Urothelium cell line (cell line): ENCODE measurements at regions not wholly inside any gene's neighbourhood (a gene's known extent, or its start where the extent isn't known, plus 50 kb on each side); places are given as distances from the start of the nearest gene placed in this dataset.
"Not testable (repeated sequence)": the region's sequence is repeated elsewhere in the genome, so short reads cannot be mapped to it uniquely, and the experiment has no call there.

ENCODE experiments used
- DNase-seq: peaks from one replicate; pipeline ENCODE4 v3.0.0; 2011; ENCODE audit warnings: low spot score, mixed read lengths
- FAIRE-seq: peaks from 2 replicates; lab custom pipeline; 2011; peaks lifted over from hg19 to GRCh38; lab: Jason Lieb, UNC

DNA sequence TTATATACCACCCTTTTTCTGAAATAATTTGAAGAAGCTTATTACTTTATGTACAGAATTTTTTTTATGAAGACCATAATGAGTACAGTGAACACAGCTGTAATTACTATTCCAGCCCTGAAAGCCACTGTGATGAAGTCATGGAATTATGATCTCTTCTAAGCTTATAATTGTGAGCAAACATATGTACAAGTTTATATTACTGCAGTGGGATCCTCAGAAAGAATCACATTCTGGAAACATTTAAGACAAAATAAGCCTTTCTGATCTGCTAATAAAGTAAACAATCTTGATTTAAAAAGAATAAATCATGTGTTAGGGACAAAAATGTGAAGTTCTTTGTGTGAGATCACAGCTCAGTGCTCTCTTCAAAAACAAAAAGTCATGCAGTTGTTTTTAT, 560.4 kb downstream of the CD109 start:
- DNase-seq, result no peak
- FAIRE-seq, result no peak

DNA sequence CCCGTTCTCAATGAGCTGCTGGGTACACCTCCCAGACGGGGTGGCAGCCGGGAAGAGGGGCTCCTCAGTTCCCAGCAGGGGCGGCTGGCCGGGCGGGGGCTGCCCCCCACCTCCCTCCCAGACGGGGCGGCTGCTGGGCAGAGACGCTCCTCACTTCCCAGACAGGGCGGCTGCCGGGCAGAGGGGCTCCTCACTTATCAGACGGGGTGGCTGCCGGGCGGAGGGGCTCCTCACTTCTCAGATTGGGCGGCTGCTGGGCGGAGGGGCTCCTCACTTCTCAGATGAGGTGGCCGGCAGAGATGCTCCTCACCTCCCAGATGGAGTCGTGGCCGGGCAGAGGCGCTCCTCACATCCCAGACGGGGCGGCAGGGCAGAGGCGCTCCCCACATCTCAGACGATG, 559.0 kb downstream of the CD109 start:
- FAIRE-seq, DNase-seq: not testable (repeated sequence)

DNA sequence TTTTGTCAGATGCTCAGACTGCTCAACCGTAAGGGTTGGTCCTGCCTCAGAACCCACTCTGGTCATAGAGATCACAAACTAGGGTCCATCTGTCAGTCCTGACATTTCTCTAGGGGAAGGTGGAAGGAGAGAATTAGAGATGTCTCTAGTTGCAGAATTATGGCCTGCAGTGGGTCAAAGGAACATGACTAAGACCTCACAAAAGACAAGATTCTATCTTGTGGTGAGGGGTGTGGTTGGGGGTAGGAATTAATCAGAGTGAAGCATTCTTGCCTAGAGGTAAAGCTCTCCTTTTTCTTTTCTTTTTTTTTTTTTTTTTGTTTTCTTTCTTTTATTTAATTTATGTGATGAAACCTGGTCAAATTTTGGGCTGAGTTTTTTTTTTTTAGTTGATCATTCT, 558.1 kb downstream of the CD109 start:
- peak; percentile 82 for FAIRE-seq
- DNase-seq, result not testable (repeated sequence)

DNA sequence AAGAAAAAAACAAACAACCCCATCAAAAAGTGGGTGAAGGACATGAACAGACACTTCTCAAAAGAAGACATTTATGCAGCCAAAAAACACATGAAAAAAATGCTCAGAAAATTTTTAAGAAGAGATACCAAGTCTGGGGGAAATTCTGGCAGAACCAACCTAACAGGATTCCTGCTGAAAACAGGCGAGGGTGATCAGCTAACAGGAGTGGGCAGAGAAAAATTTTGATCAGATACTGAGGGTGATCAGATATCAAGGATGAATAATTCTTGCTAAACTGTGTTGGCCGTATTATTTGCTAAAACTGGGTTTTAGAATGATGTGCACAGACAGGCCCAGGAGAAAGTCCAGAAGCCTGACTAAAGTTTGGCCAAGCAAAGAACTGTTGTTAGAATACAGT, 557.3 kb downstream of the CD109 start:
- DNase-seq (no peak), FAIRE-seq (no peak)

DNA sequence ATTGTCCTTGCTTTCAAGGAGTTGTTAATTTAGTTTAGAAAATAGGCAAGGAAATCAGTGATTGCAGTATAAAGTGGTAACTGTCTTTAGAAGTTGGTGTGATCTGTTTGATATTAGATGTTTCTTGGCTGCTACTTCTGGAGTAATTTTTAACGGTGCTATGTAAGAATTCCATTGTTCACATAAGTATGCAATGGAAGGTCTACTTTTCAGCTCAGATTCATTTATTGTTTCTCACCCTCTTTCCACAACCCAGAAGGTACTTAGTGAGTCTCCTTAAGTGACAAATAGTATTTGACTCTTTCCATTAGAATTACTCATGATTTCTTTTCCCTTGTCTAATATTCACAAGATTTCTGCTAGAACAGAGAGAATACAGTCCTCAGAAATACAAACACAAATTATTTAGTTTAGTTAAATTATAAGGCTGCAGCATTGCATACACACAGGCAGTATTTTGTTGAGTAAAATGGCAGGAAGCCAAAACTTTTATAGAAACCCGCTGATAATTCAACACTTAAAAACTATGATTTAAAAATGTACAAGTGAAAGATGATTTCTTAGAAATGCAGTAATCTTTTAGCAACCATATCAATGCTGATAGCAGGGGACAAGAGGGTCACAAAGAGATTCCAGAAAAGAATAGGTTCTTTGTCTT, 554.3 kb downstream of the CD109 start:
- FAIRE-seq (no peak), DNase-seq (no peak)

DNA sequence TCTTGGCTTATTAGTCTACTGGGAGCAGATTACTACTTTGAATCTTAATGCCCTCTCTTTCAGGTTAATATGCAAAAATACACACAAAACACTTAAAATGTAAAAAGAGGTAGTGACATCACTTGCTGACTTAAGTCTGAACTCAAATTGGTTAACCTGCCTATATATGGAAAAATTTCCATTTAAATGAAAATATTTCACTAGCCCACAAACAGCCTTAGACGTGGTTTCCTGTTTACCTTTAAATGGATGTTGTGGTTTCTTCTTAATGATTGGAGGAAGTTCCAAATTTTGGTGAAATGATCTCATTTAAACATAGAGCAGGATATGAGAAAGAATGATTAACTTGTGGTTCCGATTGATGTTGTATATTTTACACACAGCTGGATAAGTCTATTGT, 553.7 kb downstream of the CD109 start:
- DNase-seq, result no peak
- no peak for FAIRE-seq

DNA sequence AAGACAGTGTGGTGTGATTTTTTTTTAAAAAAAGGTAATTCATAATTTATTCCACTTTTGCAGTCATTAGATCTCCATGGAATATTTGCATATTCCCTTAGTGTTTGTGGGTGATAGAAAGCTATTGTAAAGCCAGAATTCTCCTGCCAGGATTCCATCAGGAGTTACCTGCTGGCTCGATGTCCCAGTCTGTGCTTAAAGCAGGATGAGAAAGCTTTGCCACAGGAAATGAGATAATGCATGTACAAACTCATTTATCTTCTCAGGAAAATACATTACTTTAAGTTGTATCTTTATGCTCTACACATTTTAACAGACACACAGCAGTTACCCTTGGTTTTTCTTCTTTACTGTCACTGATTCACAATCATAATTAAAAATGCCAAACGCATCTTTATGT, 553.0 kb downstream of the CD109 start:
- DNase-seq, result no peak
- FAIRE-seq, result no peak

DNA sequence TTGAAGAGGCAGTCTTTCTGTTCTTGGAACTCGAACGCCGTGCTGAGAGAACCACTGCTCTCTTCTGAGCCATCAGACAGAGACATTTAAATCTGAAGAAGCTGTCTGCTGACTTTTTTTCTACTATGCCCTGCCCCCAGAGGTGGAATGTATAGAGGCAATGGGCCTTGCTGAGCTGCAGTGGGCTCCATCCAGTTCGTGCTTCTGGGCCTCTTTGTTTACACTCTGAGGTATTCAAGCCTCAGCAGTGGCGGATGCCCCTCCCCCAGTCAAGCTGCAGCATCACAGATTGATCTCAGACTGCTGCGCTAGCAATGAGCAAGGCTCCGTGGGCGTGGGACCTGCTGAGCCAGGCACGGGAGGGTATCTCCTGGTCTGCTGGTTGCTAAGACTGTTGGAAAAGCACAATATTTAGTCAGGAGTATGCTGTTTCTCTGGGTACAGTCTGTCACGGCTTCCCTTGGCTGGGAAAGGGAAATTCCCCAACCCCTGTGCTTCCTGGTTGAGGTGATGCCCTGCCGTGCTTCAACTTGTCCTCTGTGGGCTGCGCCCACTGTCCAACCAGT, 526.8 kb downstream of the CD109 start:
- DNase-seq (no peak), FAIRE-seq (no peak)

DNA sequence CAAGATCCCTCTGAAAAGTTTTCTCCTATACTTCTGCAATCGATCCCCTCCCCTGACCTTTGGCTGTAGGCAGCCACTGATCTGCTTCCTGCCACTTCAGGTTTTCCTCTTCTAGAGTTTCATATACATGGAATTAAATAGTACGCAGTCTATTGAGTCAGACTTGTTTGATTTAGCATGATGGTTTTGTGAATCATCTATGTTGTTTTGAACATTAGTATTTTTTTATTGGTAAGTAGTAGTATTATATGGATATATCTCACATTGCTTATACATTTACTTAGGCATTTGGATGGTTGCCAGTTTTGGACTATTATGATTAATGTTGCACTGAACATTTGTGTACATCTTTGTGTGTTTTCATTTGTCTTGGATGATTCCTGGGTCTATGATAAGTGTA, 518.0 kb downstream of the CD109 start:
- FAIRE-seq (no peak), DNase-seq (no peak)

DNA sequence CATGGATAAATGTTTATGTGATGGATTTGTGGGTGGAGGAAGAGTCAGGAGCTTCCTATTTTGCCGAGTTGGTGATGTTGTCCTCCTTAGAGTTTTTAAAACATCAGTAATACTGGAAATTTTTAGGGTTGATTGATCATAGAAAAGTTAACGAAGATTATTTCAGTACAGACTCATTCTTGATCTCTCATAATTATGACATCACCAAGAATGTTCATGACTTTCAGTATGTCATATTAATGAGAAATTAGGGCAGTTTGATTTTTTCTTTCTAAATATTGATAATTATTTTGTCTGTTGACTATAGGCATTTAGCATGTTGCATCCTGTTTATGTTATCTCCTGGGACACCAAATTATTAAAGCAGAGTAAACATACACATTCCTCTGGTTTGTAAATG, 512.2 kb downstream of the CD109 start:
- FAIRE-seq (no peak), DNase-seq (no peak)

DNA sequence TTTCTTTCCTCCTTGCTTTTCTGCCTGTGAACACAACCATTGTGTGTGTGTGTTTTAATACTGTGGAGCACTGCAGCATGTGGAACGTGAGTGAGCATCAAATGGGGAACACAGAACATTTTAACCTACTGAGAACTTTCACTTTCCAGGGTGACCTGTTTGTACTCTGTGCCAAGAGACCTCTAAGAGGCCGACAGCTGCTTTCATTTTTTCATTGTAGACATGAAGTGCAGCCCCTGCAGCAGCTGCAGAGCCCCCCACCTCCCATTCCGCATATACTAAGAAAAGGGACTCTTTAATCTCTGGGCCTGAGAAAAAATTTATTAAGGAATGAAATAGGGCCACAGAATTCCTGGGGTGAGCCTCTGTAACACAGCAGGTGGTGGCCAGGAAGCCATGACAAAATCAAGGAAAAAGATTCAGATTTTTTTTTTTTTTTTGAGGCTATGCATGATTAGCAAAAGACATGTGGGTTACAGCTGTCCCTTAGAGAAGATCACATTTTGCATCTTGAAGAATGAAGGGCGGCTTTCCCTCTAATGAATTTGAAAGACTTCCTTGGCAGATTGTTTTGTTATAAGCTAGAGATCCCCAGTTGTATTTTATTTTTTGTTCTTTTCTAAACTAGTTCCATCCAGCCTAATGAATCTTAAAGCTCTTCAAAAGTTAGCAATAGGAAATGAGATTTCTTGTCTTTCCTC, 503.4 kb downstream of the CD109 start:
- FAIRE-seq (no peak), DNase-seq (no peak)

DNA sequence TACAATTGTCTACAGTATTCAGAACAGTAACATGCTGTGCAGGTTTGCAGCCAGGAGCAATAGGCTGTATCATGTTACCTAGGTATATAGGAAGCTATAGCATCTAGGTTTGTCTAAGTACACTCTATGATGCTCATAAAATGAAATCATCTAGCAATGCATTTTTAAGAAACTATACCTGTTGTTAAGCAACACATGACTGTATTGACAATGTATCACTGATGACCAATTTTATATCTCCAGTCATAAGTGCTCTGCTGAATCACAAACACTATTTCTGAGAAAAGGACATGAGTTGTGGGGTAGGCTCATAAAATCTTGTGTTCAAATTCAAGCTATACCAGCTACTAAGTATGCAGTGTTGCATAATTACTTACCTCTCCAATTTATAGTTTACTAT, 501.3 kb downstream of the CD109 start:
- FAIRE-seq (no peak), DNase-seq (no peak)

DNA sequence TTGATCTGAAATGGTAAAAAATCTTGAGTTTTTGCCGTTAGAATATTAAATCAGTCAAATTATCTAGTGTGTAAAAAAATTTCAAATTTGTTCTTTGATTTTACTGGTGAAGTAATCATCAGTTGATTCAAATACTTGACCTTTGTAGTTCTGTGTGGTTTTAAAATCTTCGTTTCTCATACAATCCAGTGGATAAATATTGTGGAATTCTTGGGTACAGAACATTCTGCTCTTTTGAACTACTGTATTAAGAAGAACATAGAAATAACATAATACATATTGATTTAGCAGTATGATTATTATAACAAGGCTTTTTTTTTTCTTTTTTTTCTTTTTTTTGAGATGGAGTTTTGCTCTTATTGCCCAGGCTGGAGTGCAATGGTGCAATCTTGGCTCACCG, 491.8 kb downstream of the CD109 start:
- no peak for FAIRE-seq
- DNase-seq, result no peak

DNA sequence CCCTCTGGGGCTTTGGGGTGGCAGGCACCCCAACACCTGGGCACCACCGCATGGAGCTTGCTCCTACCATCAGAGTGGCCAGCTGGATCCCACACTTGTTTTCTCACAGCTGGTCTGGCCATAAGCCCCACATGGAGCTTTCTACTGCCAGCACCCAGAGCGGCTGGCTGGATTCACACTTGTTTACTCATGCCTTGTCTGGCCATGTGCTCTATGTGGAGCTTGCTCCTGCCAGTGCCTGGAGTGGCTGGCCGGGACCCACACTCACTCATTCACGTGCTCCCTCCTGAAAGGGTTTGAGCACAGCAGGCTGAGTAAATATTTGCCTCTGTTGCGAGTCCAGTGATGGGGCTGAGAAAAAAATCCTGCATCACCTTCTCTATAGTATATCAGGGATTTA, 487.0 kb downstream of the CD109 start:
- DNase-seq (no peak), FAIRE-seq (no peak)

DNA sequence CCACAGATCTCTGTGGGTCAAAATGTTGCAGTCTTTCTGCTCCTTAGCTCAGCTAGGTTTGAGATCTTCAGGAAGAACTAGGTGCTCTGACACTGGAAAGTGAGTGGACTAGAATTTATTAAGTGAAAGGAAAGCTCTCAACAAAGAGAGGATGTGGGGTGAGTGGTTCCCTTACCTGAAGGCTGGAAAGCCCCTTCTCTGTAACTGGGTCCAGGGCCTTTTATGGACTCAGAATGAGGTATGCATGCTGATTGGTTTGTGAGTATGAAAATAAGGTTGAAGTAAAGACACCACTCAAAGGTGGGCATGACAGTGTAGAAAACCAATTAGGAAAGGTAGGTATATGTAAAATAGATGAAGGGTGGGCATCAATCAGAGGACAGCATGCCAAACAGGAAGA, 485.5 kb downstream of the CD109 start:
- FAIRE-seq, result no peak
- no peak for DNase-seq

DNA sequence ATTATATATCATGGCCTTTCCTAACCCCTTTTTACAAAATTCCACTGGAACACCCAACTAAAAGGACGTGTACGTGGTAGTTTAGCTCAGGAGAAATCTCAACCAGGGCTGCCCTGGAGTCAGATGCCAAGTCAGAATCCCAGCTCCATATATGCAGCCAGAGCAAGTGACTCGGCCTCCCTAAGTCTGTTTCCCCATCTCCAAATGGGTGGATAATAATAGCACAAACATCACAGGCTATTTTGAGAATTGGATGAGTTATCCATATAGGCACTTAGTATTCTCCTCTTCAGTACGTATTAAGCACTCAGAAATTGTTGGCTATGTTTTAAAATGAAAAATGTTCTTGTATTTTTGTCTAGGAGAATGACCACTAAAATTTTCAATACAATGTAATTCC, 481.5 kb downstream of the CD109 start:
- FAIRE-seq, result no peak
- DNase-seq, result no peak

DNA sequence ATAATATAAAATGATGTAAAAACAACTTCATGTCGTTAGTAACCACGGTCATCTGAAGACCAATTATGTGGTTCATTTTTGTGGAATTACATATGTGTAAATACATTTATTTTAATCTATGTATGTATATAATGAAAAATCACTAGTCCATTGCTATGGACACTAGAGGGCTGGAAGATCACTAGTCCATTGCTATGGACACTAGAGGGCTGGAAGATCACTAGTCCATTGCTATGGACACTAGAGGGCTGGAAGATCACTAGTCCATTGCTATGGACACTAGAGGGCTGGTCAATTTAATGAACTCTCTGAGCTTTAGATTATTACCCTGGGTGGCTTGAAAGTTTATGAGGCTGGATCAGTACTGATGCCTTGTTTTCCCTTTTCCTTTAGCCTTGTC, 474.5 kb downstream of the CD109 start:
- not testable (repeated sequence) for DNase-seq, FAIRE-seq

DNA sequence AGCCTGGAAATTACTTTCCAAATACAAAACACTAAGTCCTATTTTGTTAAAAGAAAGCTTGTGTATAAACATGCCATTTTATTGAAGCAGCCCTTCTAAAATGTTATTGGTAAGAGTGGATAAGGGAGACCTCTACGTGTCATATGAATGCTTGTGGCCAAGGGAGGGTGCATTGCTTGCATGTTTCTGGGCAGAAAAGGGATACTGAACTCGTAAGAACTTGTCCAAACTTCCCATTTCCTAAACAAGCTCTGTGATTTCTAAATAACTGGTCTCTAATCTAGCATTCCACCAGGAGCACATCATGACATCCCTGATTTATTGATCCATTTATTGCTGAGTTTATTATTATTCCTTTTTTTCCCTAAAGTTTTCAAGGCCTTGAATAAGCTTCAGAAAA, 474.1 kb downstream of the CD109 start:
- no peak for FAIRE-seq
- no peak for DNase-seq

DNA sequence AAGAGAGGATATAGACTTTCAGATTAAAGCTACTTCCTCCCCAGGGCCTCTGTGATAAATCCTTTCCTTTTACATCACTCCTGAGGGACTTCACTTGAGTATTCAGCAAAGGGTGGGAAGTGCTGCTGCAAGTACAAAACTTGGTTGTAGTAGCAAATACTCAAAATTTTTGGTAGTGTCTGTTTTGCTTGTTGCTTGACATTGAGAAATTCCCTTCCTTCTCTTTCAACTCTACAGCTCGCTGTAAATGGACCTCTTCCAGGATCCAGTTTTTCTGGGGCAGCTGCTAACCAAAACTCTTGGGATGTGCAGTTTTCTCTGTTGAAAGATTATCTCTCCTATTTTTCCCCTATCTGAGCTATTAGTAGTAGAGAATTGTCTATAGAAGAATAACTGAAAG, 472.0 kb downstream of the CD109 start:
- no peak for DNase-seq
- FAIRE-seq, result no peak

DNA sequence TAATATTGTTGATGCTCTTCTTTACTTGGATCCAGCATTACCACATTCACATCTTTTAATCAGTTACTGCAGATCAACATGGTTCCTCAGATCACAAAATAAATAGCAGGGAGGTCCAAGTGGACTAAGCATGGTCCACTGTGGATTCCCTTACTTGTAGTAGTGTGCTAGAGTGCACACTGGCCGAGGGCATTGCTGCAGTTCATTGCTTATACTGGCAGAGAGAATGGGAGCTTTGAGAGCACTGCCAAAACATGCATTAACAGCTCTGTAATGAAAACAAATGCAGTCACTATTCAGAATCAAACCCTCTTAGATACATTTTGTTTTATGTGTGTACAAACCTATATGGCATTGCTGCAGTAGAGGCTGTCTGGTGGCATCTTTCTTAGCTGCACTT, 471.5 kb downstream of the CD109 start:
- DNase-seq (no peak), FAIRE-seq (no peak)

DNA sequence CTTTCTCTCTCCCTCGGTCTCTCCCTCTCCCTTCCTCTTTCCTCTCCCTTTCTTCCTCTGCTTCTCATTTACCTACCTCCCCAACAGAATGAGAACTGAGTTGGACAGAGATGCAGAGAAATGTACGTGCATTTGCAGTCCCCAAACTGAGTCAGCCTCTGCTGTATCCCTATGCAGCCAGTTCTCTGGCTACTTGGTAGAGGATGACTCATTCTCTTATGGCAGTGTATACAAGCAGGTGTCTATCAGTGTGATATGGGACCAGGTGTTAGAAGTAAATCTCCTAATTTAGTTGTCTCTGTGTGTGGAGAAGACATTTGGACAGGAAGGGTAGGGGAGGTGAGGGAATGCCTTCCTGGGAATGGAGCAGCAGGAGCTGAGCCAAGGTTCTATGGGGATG, 470.8 kb downstream of the CD109 start:
- DNase-seq, result peak; percentile 13
- FAIRE-seq, result peak; percentile 50

DNA sequence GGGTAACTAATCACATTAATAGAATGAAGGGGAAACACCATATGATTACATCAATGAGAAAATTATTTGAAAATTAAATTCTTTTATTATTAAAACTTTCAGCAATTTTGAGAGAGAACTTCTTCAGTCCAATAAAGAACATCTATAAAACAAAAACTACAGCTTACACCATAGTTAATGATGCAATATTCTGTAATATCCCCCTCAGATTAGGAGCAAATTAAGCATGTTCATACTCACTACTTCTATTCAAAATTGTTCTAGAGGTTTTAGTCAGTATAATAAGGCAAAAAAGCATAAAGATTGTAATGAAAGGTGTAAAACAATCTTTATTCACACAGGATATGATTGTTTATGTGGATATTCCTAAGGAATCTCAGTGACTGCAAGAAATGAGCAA, 465.4 kb downstream of the CD109 start:
- DNase-seq (no peak), FAIRE-seq (no peak)
